Left ventricle myocardium inferior (tissue), 1 donor: ENCODE measurements at regions not wholly inside any gene's neighbourhood (a gene's known extent, or its start where the extent isn't known, plus 50 kb on each side); places are given as distances from the start of the nearest gene placed in this dataset.

Experiments used
- DNase-seq: peaks from one replicate; pipeline ENCODE4 v3.0.0-alpha.2; 2020
- H3K27ac ChIP-seq: fragments of 200-600 bp; replicated peaks from 2 replicates; pipeline ENCODE4 v1.8.0; 2021
- H3K27me3 ChIP-seq: fragments of 200-600 bp; 2 replicates; pipeline ENCODE4 v1.8.0; 2021; ENCODE audit warnings: low read depth
- H3K36me3 ChIP-seq: fragments of 200-600 bp; 2 replicates; pipeline ENCODE4 v1.8.0; 2021
- H3K4me1 ChIP-seq: fragments of 200-600 bp; 2 replicates; pipeline ENCODE4 v1.8.0; 2021
- H3K4me3 ChIP-seq: fragments of 200-600 bp; 2 replicates; pipeline ENCODE4 v1.8.0; 2021; ENCODE audit warnings: mild to moderate bottlenecking, moderate library complexity
- H3K9me3 ChIP-seq: fragments of 200-600 bp; replicated peaks from 2 replicates; pipeline ENCODE4 v1.8.0; 2021
- intact Hi-C: fragments of 100-400 bp; cut with micrococcal nuclease; formaldehyde crosslinking; loops from one replicate; pipeline ENCODE4 v1.11.0; 2022
- TF ChIP-seq, protein P1 (sequence below): fragments of 200-600 bp; IDR thresholded peaks from 2 replicates; pipeline ENCODE4 v1.8.0; 2021; ENCODE audit warnings: antibody characterized with exemption, mild to moderate bottlenecking, borderline replicate concordance
- donor health status: DM: no; HTN: yes; CAD: no; lungs with severe emphysema.

- no peaks in the 10 kb centered on the region for H3K36me3 ChIP-seq
- no peak for DNase-seq
- no peak overlapping the region for H3K4me3 ChIP-seq
- peaks cover 43% of the 10 kb centered on the region for H3K27me3 ChIP-seq
- no peak overlapping the region for H3K27ac ChIP-seq
- intact Hi-C loops = no loop called here
- TF ChIP-seq, protein P1, sequence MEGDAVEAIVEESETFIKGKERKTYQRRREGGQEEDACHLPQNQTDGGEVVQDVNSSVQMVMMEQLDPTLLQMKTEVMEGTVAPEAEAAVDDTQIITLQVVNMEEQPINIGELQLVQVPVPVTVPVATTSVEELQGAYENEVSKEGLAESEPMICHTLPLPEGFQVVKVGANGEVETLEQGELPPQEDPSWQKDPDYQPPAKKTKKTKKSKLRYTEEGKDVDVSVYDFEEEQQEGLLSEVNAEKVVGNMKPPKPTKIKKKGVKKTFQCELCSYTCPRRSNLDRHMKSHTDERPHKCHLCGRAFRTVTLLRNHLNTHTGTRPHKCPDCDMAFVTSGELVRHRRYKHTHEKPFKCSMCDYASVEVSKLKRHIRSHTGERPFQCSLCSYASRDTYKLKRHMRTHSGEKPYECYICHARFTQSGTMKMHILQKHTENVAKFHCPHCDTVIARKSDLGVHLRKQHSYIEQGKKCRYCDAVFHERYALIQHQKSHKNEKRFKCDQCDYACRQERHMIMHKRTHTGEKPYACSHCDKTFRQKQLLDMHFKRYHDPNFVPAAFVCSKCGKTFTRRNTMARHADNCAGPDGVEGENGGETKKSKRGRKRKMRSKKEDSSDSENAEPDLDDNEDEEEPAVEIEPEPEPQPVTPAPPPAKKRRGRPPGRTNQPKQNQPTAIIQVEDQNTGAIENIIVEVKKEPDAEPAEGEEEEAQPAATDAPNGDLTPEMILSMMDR = no peak
- H3K4me1 ChIP-seq = no peaks in the 10 kb centered on the region
- no peaks in the 10 kb centered on the region for H3K9me3 ChIP-seq
These were observed 79.8 kb downstream of the ASB1 start for GRCh38 chr2:238506371-238507068.

GRCh38 chr2:238507836-238508235 lies 81.1 kb downstream of the ASB1 start:
- Histone ChIP-seq H3K27me3 (peaks cover 55% of the 10 kb centered on the region), H3K4me3 (no peak overlapping the region), H3K27ac (no peak overlapping the region), H3K9me3 (no peaks in the 10 kb centered on the region), H3K4me1 (no peaks in the 10 kb centered on the region), H3K36me3 (no peaks in the 10 kb centered on the region)
- intact Hi-C loops = no loop called here
- TF ChIP-seq, protein P1 = no peak
- DNase-seq = no peak

- Histone ChIP-seq H3K36me3 (no peaks in the 10 kb centered on the region), H3K4me1 (no peaks in the 10 kb centered on the region), H3K9me3 (no peaks in the 10 kb centered on the region), H3K27ac (no peak overlapping the region), H3K4me3 (no peak overlapping the region), H3K27me3 (peaks cover 50% of the 10 kb centered on the region)
- DNase-seq = no peak
- intact Hi-C loops = no loop called here
- TF ChIP-seq, protein P1 = no peak
These were observed 82.6 kb downstream of the ASB1 start for GRCh38 chr2:238509151-238509835.

GRCh38 chr2:238509903-238510302 lies 83.2 kb downstream of the ASB1 start:
- intact Hi-C loops = no loop called here
- DNase-seq = no peak
- Histone ChIP-seq H3K4me1 (no peaks in the 10 kb centered on the region), H3K9me3 (no peaks in the 10 kb centered on the region), H3K27me3 (peaks cover 50% of the 10 kb centered on the region), H3K4me3 (no peak overlapping the region), H3K27ac (no peak overlapping the region), H3K36me3 (no peaks in the 10 kb centered on the region)
- TF ChIP-seq, protein P1 = no peak

DNA sequence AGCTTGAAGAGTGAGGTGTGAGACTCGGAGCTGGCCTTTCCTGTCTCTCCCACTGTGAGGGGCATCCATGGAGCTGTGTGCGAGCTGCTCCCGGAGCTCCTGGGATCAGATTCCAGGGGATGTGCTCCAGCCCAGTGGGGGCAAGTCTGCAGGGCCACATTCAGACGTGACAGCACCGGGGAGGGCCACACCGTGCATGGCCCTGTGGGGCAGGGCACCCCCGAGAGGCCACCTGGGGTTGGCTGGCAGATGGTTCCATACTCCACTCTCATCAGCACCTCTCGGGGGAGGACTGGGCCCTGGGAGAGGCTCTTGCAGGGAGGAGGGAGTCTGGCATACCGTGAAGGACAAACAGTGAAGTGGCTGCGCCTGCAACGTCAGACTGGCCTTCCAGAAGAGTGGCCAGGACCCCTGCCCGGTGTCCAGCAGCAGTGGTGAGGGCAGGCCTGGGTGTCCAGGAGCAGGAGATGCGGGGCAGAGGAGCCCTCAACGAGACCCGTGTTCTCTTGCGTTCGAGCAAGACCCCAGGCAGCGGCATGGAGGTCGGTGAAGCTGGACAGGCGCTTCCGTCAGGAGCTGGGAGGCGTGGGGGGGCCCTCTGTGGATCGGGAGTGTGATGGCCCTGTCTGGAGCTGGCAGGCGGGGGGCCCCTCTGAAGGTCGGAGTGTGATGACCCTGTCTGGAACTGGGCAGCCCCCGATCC lies 84.3 kb downstream of the ASB1 start:
- H3K4me1 ChIP-seq = no peaks in the 10 kb centered on the region
- H3K9me3 ChIP-seq = peaks cover 7% of the 10 kb centered on the region
- TF ChIP-seq, protein P1 = no peak
- no peak for DNase-seq
- H3K27me3 ChIP-seq = peaks cover 50% of the 10 kb centered on the region
- H3K36me3 ChIP-seq = no peaks in the 10 kb centered on the region
- intact Hi-C loops = no loop called here
- H3K4me3 ChIP-seq = no peak overlapping the region
- no peak overlapping the region for H3K27ac ChIP-seq
